Rectal smooth muscle tissue (tissue), 1 donor: ENCODE measurements at regions not wholly inside any gene's neighbourhood (a gene's known extent, or its start where the extent isn't known, plus 50 kb on each side); places are given as distances from the start of the nearest gene placed in this dataset.
A peak's percentile ranks its signal among the peaks of the same experiment; 100 is the strongest.

ENCODE experiments used
- H3K27ac ChIP-seq: one replicate; pipeline ENCODE4 v1.7.0; 2013; ENCODE audit warnings: low read depth, low read length, inconsistent platforms
- H3K27me3 ChIP-seq: one replicate; pipeline ENCODE4 v1.7.0; 2013; ENCODE audit warnings: low read length; ENCODE audit not compliant: control insufficient read depth, insufficient read depth
- H3K36me3 ChIP-seq: one replicate; pipeline ENCODE4 v1.7.0; 2013; ENCODE audit warnings: low read length; ENCODE audit not compliant: control insufficient read depth, insufficient read depth
- H3K4me1 ChIP-seq: one replicate; pipeline ENCODE4 v1.7.0; 2013; ENCODE audit warnings: low read length; ENCODE audit not compliant: control insufficient read depth, insufficient read depth
- H3K4me3 ChIP-seq: one replicate; pipeline ENCODE4 v1.7.0; 2013; ENCODE audit warnings: low read length
- H3K9ac ChIP-seq: one replicate; pipeline ENCODE4 v1.7.0; 2013; ENCODE audit warnings: low read length

DNA sequence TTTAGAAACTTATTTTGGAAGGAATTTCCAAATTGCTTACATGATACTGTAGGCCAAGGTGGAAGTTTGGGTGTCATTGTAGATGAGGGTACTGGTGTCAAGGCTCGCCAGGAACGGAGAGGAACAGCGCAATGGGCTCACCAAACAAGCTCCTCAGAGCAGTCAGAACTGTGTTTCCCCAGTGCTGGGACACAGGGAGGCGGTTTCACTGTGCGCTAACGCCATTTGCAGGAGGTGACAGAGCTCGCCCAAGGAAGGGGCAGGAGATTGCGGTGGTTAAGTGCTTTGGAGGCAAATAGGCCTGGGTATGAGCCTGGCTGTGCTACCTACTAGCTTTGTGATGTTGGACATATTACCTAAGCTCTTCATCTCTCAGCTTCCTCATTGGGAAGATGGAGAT lies 57.3 kb downstream of the HHEX start:
- Histone ChIP-seq H3K36me3 (no peaks in the 10 kb centered on the region), H3K4me3 (no peak overlapping the region), H3K9ac (no peak overlapping the region)

GRCh38 chr10:92747600-92747999 lies 57.8 kb downstream of the HHEX start:
- Histone ChIP-seq H3K9ac (no peak overlapping the region), H3K36me3 (no peaks in the 10 kb centered on the region), H3K4me3 (no peak overlapping the region), H3K27me3 (no peaks in the 10 kb centered on the region), H3K4me1 (no peaks in the 10 kb centered on the region), H3K27ac (no peak overlapping the region)

More for the DNA sequence above, 57.3 kb downstream of the HHEX start:
- Histone ChIP-seq H3K27me3 (no peaks in the 10 kb centered on the region), H3K27ac (no peak overlapping the region), H3K4me1 (no peaks in the 10 kb centered on the region)

GRCh38 chr10:92750791-92751533 lies 61.2 kb downstream of the HHEX start:
- H3K4me3 ChIP-seq = no peak overlapping the region

DNA sequence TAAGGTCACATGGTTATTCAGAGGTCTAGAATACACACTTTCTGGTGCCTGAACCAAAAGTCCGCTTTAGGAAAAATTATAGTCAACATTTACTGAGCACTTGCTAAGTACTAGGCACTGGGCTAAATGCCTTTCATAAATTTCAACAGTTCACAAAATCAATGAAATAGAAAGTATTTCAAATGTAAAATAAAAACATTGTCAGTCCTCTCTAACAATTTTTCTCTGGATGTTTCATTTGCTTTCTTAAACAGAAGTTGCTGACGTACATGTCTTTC lies 61.7 kb downstream of the HHEX start:
- H3K4me1 ChIP-seq = peaks cover 3% of the 10 kb centered on the region
- H3K27ac ChIP-seq = no peak overlapping the region
- H3K27me3 ChIP-seq = no peaks in the 10 kb centered on the region
- H3K36me3 ChIP-seq = no peaks in the 10 kb centered on the region
- no peak overlapping the region for H3K4me3 ChIP-seq
- H3K9ac ChIP-seq = no peak overlapping the region

More at GRCh38 chr10:92750791-92751533, 61.2 kb downstream of the HHEX start:
- no peaks in the 10 kb centered on the region for H3K27me3 ChIP-seq
- no peak overlapping the region for H3K27ac ChIP-seq
- H3K9ac ChIP-seq = no peak overlapping the region
- H3K4me1 ChIP-seq = no peaks in the 10 kb centered on the region
- no peaks in the 10 kb centered on the region for H3K36me3 ChIP-seq

- Histone ChIP-seq H3K4me3 (no peak overlapping the region), H3K27ac (no peak overlapping the region), H3K27me3 (no peaks in the 10 kb centered on the region), H3K36me3 (no peaks in the 10 kb centered on the region), H3K4me1 (peaks cover 6% of the 10 kb centered on the region), H3K9ac (no peak overlapping the region)
Measured at GRCh38 chr10:92751827-92752226, 62.1 kb downstream of the HHEX start.

- H3K27ac ChIP-seq = no peak overlapping the region
- H3K36me3 ChIP-seq = no peaks in the 10 kb centered on the region
- no peak overlapping the region for H3K4me3 ChIP-seq
- no peaks in the 10 kb centered on the region for H3K27me3 ChIP-seq
- peaks cover 18% of the 10 kb centered on the region for H3K4me1 ChIP-seq
- no peak overlapping the region for H3K9ac ChIP-seq
Measured at GRCh38 chr10:92753865-92754264, 64.1 kb downstream of the HHEX start.

DNA sequence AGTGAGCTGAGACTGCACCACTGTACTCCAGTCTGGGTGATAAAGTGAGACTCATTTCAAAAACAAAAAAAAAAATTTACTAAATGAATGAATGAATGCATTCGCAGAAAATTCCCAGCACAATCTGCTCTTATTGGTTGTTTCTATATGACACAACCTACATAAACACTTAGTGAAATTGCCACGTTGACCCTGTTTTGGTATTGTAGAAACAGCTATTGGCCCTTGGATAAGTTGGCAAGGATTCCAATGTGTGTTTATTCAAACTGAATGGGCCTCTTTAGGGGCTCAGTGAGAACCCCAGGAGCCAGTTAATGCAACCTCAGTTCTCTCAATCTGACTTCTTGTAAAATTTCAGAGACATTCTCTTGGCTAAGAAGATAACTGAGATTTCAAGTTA lies 66.0 kb downstream of the HHEX start:
- Histone ChIP-seq H3K9ac (no peak overlapping the region), H3K36me3 (no peaks in the 10 kb centered on the region), H3K4me3 (no peak overlapping the region), H3K27ac (no peak overlapping the region), H3K4me1 (peaks cover 23% of the 10 kb centered on the region), H3K27me3 (no peaks in the 10 kb centered on the region)

DNA sequence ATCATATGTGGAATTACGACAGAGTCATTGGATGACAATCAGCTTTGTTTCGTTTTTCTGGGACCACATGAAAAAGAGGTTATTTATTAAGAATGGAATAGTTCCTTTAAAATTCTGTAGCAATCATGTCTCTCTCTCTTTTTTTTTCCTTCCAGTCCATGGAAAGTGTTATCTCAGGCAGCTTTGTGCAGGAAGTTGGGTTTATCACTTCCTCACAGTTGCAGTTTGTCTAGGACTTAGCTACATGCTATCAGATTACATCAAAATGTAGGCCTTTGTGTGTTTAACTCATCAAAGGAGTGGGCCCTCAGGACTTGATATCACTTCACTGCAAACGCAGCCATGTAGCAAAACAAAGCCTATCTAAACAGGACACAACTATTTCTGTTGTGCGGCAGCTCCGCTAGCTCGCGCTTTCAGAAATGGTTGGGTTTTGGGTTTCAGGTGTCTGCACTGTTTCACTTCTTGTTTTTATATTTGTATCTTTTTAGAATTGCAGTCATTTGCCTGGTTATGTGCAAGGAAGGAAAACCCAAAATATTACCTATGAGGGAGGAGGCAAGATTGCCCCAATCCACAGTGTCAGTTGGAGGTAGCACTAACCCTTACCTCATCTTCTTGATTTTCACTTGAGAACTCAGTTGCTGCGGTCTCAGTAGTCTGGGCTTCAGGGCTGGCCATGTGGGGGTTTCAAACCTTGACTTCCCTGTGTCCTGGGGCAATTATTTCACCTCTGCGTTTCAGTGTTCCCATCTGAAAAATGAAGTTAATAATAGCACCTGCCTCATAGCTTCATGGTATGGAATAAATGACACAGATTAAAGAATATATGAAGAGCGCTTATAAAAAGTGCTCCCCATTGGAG lies 66.7 kb downstream of the HHEX start:
- Histone ChIP-seq H3K27me3 (no peaks in the 10 kb centered on the region), H3K36me3 (no peaks in the 10 kb centered on the region), H3K27ac (peak overlapping the region; percentile 98), H3K9ac (no peak overlapping the region), H3K4me1 (peaks cover 23% of the 10 kb centered on the region), H3K4me3 (peak overlapping the region; percentile 21)

DNA sequence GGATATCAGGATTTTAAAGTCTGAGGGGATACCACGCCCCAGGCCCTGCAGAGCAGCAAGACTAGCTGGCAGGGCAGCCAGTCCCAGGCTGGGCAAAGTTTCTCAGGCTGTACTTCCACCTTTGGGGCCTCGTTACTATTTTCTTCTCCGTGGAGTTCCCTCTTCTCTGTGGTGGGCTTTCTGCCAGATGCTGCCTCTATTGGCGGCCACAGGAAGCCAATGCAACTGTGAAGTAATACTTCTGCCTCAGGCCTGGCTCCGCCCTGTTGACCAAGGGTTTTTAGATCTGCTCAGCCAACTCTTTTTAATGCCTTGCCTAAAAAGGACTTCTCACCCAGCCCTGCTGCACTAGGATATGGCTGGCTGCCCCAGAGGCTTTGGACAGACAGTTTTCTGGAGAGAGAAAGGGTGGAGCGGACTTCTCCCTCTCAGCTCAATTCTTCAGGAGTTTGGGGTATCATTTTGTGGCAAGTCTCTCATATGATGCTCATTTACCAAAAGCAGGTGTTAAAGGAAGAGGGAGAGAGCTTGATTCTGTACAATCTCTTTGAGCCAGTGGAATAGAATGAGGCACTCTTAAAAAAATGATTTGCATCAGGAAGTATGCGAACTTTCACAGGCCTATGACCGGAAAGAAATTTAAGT lies 67.4 kb downstream of the HHEX start:
- Histone ChIP-seq H3K4me3 (peak overlapping the region; percentile 1), H3K4me1 (peaks cover 27% of the 10 kb centered on the region), H3K27me3 (no peaks in the 10 kb centered on the region), H3K27ac (peak overlapping the region; percentile 98), H3K36me3 (no peaks in the 10 kb centered on the region), H3K9ac (no peak overlapping the region)

DNA sequence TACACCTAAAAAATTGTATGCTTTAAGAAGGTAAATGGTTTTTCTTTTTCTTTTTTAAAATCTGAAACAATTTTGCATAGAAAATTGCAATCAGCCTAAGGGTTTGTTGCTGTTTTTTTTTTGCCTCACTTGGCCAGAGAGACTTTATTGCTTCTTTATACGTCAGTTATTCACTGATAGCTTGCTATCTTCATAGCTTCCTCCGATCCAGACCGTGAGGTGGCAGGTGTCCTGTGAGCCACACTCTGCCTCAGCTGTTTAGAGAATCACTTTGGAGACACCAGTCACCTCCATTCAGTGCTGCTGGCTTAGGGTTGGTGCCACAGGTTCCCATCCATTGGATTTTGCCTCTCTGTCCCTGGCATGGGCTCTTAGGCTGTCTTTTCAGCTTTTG lies 68.0 kb downstream of the HHEX start:
- Histone ChIP-seq H3K4me1 (peaks cover 27% of the 10 kb centered on the region), H3K36me3 (no peaks in the 10 kb centered on the region), H3K27me3 (no peaks in the 10 kb centered on the region), H3K27ac (peak overlapping the region; percentile 98), H3K9ac (no peak overlapping the region), H3K4me3 (peak overlapping the region; percentile 33)

- H3K27me3 ChIP-seq = no peaks in the 10 kb centered on the region
- peak overlapping the region; percentile 98 for H3K27ac ChIP-seq
- no peak overlapping the region for H3K9ac ChIP-seq
- peaks cover 27% of the 10 kb centered on the region for H3K4me1 ChIP-seq
- no peaks in the 10 kb centered on the region for H3K36me3 ChIP-seq
- no peak overlapping the region for H3K4me3 ChIP-seq
Measured at GRCh38 chr10:92758594-92758993, 68.8 kb downstream of the HHEX start.

DNA sequence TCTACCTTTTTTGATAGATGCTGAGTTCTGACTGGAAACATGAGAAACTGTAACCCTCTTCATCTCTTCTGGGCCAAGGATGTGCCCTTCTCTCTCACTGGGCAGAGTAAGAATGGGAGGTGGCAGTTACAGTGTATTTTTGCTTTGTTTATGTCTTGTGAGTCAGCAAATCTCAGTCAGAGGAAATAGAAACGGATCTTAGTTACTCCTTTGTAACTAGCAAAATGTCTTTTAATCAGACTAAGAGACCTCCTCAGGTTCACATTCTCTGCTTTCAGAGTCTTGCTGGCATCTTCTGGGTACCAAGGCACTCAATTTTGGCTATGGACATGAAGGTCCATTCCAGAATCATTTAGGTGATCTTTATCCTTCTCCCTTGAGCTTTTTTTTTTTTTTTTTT lies 70.9 kb downstream of the HHEX start:
- H3K27me3 ChIP-seq = no peaks in the 10 kb centered on the region
- no peak overlapping the region for H3K9ac ChIP-seq
- H3K4me1 ChIP-seq = peaks cover 27% of the 10 kb centered on the region
- peak overlapping the region; percentile 85 for H3K27ac ChIP-seq
- H3K36me3 ChIP-seq = no peaks in the 10 kb centered on the region
- no peak overlapping the region for H3K4me3 ChIP-seq
